HG03558 (cell line): ENCODE measurements at regions not wholly inside any gene's neighbourhood (a gene's known extent, or its start where the extent isn't known, plus 50 kb on each side); places are given as distances from the start of the nearest gene placed in this dataset.
"Not testable (repeated sequence)": the region's sequence is repeated elsewhere in the genome, so short reads cannot be mapped to it uniquely, and the experiment has no call there.

Source experiments
- ATAC-seq: cut with Tn5 transposase; IDR thresholded peaks from one replicate; pipeline ENCODE4 v1.9.1; 2021; ENCODE audit warnings: moderate number of reproducible peaks; ENCODE audit not compliant: unreplicated experiment; ENCODE audit errors: extremely low read depth

GRCh38 chr6:128739112-128739511 lies 143.8 kb upstream of the LAMA2 start:
- no peak for ATAC-seq

GRCh38 chr6:128738112-128738511 lies 144.8 kb upstream of the LAMA2 start:
- ATAC-seq = peak; percentile 39

- no peak for ATAC-seq
Measured at GRCh38 chr6:128736780-128737179, 146.2 kb upstream of the LAMA2 start.

DNA sequence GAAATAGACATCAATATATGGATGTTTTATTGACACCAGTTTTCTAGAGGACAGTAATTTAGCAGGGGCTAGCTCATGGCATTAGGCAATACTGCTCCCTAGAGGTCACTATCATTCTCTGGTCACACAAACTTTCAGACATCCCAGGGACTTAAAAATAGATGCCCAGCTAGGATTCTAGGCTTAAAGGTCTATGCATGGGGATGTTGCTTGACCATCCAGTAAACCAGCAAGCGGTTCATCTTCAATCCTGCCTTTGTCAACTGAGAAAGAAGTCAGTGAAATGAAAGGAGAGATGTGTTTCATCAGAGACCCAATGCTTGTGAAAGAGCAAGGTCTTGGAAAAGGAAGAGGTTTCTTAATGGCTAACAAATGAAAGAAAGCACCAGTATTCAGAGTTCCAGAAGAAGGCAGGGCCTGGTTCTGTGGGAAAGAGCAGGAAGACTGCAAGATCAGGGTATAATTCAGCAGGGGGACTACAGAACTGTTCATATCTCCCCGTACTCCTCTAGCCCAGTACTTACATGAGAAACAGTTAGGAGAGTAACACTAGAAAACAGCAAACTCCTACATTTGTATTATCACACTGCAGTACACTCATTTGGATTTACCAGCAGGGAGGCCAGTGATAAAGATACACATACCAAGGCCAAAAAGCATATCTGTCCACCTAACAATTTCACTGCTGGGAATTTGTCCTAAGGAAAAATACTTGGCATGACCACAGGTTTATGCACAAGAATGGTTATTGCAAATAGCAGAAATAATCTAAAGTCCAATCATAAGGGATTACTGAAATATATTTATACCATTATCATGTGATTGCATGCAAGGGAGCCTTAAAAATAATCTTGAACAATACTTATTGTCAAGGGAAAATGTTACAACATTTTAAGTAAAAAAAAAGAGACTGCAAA lies 151.4 kb upstream of the LAMA2 start:
- no peak for ATAC-seq

GRCh38 chr6:128727500-128727899 lies 155.4 kb upstream of the LAMA2 start:
- ATAC-seq = no peak

DNA sequence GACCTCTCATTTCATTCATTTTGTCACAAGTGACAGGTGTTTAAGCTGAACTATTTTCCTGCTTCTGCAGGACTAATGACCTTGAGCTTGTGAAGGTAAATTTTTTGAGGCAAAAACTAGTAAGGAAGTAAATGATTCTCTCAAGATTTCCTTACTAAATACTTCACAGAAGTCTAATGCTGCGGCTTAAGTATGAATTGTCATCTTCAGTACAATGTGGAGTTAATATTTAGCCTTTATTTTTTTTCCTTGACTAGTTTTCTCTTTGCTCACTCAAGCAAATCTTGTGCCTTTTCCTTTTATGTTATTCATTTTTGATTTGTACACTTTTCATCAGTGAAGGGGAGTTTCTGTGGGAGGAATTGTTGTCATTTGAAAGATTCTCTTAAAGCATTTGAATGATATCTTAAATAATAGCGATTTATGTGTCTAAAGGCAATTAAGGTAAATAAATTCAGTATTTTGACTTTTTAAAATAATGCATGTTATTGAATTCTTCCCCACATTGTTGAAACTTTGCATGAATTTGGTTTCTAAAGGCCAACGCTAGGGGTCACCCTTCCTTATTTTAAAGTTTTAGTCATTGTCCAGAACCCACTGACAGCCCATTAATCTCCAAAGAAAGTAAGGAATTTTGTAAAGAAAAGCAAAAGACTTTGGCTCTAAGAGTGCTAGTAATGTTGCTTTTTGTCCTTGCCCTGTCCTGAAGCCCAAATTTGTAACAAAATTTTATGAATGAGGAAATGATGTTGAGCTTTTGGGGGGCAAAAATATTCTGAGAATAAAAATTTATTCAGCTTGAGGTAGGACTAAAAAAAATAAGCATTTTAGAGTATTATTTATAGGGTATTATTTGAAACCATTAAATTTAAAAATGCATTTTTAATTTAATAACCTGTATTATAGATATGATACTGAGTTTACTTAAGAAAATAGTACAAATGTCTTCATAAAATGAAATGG lies 157.4 kb upstream of the LAMA2 start:
- ATAC-seq = no peak

DNA sequence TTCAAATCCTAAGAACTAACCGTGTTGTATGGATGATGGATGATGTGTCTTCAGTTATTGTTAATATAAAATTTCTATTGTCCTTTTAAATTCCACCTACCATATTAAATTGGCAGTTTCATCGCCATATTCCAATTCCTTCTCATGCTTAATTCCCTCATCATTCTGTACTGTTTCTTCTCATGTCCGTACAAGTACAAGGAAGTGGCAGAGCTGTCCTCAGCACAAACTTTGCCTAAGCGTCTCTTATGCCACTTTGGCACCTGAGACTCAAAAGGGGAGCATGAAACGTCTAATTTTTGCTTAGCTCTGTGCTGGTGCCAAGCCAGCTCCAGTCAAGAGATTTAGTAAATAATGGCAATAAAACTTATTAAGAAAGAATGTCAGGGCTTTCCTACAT lies 158.2 kb upstream of the LAMA2 start:
- ATAC-seq = no peak

GRCh38 chr6:128723667-128724066 lies 159.3 kb upstream of the LAMA2 start:
- no peak for ATAC-seq

GRCh38 chr6:128720891-128721290 lies 162.0 kb upstream of the LAMA2 start:
- no peak for ATAC-seq

DNA sequence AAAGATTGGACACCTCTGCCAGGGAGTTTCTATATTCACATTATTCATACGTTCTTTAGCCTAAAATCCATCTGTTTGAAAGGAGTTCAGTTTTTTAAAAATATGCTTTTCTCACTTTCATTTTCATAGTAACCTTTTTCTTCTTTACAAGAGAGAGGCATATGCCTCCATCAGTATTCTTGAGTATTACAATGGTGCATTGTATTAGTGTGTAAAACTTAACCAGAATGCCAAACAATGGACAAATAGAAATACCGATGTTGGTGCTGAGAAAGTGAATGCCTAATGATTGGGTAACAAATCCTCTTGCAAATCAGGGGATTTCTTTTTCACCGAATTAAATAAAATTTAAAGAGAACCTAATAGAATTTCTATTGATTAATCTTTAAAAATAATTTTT lies 163.2 kb upstream of the LAMA2 start:
- no peak for ATAC-seq

DNA sequence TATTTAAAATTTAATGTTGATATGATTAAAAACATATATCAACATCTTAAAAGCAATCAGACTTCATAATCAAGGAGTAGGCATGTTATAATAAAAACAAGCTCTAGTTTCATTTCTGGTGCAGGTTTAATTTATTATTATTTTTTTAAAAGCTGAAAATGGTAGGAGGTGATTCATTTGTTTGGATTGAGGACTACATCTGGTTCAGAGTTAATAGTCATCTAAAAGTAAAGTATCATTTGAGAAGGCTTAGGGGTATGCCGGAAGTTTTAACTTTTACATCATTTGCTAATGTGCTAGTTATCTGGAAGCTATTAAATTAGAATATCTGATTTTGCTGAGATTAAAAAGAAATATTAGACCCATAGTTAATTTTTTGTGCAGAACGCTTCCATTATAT lies 169.5 kb upstream of the LAMA2 start:
- ATAC-seq = no peak

DNA sequence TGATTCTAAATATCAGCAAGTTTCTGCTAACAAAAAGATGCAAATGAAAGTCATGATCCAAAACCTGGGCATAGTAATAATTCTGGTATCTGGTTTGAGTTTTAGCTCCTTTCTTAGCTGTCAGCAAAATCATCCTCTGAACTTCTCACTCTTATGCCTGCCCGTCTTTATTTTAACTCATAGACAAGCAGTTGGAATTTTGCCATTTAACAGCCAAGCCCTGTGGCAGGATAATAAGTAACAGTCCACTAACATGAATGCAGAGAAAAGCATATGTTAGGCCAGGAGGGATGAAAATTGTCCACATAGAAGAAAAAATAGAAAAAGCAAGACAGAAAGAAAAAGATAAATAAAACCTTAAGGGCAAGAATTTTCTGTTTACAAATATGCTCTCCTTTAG lies 170.0 kb upstream of the LAMA2 start:
- no peak for ATAC-seq

DNA sequence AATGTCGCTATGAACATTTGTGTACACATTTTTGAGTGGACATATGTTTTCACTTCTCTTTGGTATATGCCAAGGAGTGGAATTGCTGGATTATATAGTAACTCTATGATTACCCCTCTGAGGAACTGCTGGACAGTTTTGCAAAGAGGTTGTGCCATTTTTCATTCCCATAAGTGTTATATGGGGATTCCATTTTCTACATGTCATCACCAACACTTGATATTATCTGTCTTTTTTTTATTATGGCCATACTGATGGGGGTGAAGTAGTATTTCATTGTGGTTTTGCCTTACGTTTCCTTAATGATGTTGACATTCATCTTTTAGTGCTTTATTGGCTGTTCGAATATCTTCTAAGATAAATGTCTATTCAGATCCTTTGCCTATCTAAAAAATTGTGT lies 171.8 kb upstream of the LAMA2 start:
- no peak for ATAC-seq

- ATAC-seq = no peak
Measured at GRCh38 chr6:128710315-128710714, 172.6 kb upstream of the LAMA2 start.

GRCh38 chr6:128704601-128705000 lies 178.3 kb upstream of the LAMA2 start:
- ATAC-seq = no peak

DNA sequence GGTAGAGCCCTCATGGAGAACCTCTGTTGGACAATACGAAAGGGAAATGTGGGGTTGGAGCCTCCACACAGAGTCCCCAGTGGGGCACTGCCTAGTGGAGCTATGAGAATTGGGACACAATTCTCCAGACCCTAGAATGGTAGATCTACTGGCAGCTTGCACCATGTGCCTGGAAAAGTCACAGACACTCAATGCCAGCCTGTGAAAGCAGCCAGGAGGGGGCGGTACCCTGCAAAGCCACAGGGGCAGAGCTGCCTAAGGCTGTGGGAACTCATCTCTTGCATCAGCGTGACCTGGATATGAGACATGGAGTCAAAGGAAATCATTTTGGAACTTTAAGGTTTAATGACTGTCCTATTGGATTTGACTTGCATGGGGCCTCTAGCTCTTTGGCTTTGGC lies 179.1 kb upstream of the LAMA2 start:
- ATAC-seq = not testable (repeated sequence)

DNA sequence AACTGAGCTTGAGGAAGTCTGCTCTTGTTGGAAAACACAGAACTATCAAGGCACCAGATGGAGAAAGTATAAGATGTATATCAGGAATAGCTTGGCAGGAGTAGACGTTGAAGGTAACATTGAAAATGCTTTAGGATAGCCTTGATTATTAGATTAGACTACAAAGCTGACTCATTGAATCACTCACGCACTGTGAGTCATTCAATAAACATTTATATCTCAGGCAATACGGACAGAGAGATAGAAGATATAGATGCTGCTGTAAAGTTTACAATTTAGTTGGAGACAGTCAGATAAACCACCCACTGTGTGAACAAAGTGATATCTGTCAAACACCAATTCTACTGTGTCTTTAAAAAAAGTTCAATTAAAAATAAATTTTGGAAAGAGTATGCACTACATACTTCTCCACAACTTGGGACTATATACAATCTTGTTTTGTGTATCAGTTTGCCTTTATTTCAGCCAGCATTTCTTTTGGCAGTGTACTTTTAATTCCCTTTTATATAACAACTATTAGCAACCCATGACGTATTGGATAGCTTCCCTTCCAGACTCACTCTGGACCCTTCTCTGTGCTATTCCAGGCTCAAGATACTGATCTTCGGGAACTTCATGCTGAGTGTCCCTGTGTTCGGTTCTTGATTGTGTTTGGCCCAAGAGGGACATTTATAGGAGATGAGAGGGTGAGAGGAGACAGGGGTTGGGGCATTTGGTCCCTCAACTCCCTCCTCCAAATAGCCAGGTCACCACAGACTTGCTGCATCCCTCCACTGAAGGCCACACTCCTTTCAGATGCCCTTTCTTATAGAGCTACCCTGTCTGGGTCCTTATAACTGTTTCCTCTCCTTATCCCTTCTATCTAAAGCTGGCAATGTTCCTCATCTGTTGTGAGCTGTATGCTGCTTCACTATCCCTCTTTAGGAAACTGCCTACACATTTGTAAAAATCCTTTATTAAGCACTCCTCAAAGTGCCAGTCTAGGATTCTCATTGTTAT lies 176.6 kb upstream of the PTPRK start:
- no peak for ATAC-seq

GRCh38 chr6:128694303-128695009 lies 174.1 kb upstream of the PTPRK start:
- ATAC-seq = peak; percentile 94

- no peak for ATAC-seq
Measured at GRCh38 chr6:128690063-128690462, 169.7 kb upstream of the PTPRK start.
